NCI-H2196 (cell line): ENCODE measurements at regions not wholly inside any gene's neighbourhood (a gene's known extent, or its start where the extent isn't known, plus 50 kb on each side); places are given as distances from the start of the nearest gene placed in this dataset.
"Not testable (repeated sequence)": the region's sequence is repeated elsewhere in the genome, so short reads cannot be mapped to it uniquely, and the experiment has no call there.

Source experiments
- DNase-seq: peaks from one replicate; lab custom pipeline; 2025; ENCODE audit not compliant: unreplicated experiment; lab: John Stamatoyannopoulos, UW

DNA sequence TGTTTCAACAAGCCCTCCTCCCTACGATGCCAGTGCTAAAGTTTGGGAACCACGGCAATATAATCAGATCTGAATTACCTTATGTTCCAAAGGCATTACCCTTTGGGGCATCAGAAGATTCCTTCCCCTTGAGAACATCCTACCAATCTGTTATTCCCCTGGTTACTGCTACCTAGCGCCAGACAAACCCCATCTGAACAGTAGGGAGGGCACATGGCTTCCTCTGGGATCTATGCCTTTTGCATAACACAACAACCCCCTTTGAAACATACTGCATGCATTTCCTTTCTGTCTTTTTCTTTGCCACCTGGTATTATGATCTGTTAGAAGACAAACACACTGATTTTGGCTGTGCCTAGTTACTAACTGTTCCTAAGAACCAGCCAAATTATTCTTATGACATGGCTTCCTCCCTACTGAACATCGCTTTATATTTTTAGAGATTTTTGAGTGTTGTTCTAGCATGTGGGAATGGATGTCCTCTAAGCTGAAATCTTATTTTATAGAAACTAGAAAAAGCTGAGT is 103.9 kb upstream of the DAPK1 start:
- DNase-seq = no peak

DNA sequence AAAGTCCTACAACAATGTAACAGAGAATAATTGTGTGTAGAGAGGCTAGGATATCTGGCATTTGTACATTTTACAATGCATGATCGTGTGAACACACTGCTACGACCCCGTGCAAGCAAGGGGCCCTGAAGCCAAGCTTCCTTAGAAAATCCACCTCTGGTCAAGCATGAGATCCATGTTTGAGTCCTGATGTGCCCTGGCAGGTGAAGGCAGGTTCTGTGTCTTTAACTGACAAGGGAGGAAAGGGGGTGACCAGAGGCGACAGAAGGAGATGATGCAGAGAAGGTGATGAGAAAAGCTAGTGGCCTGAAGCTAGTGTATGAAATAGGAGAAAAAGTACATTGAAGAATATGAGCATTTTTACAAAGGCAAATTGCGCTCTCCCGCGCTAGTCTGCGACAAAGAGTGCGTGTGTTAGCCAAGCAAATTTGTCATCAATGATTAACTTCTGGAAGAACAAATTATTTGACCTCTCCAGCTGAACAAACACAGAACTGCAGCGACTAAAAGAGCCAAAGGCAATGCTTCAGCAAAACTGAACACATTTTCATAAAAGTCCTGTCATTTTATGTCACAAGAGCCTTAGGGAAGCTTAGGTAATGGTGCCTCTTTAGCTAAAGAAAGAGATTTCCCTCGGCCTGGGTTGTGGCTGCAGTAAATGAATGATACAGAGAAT is 101.7 kb upstream of the DAPK1 start:
- no peak for DNase-seq

DNA sequence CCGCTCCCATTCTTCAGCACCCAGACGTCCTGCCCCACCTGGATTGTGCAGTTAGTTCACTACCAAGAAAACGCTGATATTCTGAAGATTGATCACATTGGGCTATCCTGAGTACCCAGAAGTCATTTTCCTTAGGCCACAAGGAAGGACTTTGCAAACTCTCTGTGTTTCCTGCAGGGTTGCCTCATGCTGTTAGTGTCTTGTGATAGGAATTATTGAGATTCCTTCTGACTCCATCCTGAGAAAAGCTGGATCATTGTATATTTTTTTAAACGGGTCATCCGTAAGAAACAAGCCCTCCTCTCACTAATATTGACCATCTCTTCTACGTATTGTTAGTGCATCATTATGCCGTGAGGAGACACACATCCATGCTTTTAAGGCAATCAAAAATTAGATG is 96.0 kb upstream of the DAPK1 start:
- DNase-seq = no peak

DNA sequence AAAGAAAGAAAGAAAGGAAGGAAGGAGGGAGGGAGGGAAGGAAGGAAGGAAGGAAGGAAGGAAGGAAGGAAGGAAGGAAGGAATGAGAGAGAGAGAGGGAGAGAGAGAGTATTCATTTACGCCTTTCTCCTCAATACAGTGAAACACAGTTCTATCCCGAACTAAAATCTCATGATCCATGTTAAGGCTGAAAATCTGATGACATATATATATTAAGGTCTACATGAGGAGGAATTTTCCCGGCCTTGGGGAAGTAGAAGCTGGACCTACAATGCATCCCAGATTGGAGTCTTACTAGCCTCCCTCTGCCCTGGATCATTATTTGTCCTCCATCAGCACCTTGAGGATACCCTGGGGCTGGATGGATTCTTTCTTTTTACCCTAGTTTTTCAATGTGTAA is 95.1 kb upstream of the DAPK1 start:
- DNase-seq = no peak

DNA sequence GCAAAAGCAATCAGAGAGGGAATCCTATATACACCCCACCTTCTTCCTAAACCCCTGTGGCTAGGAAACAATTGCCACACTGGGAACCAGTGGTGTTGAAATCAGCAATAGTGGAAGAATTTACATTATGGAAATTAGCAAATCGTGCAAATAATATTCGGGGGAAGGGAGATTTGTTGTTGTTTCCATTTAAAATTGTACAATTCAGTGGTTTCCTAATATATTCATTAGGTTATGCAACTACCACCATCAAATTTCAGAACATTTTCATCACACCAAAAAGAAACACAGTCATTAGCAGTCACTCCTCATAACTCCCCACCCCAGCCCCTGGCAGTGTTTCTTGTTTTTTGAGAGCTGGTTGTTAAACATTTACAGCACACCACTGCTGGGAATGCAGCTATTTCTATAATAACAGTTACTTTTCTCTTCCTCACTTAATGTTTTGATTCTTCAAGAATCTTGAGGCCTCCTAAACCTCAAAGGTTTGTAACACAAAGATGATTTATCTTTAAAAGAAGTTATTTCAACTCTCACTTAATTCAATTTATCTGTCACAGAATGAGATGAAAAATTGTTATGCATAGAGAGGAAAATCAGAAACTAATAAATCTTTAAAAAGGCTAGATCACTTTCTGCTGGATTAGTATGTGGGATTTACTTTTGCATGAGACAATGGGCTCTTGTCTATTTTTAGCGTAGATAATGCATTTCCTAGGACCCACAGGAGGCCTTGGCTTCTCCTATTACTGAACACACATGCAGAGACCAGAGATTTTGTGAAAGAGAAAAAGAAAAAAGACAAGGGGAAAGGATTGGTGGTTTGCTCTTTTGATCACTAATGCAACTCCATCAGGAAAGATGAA is 91.8 kb upstream of the DAPK1 start:
- DNase-seq = no peak

DNA sequence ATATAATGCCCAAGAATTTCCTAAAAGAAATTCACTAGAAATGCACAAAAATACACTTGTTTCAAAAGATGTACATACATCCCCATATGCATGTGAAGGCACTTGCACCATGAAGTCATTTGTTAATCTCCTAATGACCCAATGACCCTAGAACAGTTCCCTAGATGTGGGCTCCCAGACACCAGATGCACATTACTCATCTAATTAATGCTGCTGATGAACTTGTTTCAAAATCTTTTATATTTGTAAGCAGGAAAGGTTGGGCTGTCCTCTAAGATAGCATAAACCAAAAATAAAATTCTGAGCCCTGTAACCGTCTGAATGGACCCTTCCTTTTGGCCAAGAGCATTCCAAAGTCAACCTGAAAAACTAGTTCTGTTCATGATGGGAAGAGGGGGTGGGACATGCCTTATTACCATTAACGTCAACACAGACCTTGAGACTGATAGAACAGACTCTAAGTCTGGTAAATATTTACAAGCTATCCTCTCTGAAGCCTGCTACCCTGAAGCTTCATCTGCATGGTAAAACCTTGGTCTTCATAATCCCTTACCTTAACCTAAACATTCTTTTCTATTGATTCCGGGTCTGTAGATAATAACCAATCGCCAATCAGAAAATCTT is 91.0 kb upstream of the DAPK1 start:
- DNase-seq = no peak

DNA sequence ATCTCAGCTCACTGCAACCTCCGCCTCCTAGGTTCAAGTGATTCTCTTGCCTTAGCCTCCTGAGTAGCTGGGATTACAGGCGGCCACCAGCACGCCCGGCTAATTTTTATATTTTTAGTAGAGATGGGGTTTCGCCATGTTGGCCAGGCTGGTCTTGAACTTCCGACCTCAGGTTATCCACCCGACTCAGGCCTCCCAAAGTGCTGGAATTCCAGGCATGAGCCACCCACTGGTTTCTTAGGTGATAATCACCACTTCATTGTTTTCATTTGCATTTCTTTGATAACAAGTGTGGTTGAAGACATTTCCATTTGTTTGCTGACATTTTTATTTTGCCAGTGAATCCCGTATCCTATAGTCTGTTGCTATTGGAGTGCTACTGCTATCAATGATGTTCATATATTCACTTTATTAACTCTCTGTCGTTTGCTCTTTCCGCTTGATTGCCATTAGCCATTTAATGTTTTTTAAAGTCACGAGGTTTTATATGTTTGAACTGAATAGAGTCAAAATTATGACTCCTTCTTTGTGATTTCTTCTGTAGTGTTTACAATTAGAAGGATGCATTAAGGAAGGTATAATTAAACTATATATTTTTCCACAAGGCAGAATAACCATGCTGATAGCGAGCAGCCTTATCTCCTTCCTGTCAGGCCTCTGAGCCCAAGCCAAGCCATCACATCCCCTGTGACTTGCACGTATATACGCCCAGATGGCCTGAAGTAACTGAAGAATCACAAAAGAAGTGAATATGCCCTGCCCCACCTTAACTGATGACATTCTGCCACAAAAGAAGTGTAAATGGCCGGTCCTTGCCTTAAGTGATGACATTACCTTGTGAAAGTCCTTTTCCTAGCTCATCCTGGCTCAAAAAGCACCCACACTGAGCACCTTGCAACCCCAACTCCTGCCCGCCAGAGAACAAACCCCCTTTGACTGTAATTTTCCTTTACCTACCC is 87.3 kb upstream of the DAPK1 start:
- not testable (repeated sequence) for DNase-seq

DNA sequence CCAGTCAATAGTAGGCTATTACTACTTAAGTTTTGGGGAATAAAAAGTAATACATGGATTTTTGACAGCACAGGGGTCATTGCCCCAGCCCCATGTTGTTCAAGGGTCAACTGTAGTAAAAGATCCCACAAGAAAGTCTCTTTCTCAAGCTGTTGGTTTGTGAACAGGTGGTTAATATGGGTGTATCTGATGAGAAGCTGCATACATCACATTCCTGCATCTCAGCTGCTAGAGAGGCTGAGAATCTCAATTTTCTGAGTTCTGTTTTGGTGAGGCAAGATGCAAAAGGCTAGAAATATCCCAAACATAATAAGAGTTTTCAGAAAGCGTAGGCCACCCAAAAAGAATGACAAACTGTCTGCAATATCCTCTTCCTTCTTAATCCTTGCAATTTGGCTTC is 76.8 kb upstream of the DAPK1 start:
- no peak for DNase-seq

DNA sequence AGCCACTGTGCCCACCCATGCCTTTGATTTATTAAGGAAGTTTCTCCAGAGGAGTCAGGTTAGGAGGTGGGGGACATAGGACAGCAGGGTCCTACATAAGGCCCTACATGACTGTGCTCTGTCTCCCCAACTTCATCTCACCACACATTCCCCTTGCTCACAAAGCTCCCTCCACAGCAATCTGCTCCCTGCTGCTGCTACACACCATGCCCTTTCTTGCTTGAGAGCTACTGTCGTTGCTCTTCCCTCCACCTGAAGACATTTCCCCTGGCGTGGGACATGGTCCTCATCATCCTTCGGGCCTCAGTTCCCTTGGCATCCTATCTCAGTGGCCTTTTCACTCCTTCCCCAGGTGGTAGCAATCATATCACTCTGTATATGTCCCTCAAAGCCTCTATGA is 75.9 kb upstream of the DAPK1 start:
- no peak for DNase-seq

DNA sequence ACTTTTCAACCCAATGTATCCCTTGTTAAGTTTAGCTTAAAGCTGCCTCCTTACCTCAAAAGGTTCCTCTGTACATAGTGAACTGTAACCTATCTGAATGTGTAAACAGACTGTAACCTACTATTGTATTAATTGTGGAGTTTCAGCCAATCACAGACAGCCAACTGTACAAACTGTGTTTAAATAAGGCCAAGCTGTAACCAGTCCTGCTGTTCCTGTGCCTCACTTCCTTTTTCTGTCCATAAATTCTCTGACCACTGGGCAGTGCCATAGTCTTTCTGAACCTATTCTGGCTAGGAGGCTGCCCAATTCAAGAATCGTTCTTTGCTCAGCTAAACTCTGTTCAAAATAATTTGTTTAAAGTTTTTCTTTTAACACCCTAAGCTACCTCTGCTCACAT is 74.7 kb upstream of the DAPK1 start:
- DNase-seq = no peak

DNA sequence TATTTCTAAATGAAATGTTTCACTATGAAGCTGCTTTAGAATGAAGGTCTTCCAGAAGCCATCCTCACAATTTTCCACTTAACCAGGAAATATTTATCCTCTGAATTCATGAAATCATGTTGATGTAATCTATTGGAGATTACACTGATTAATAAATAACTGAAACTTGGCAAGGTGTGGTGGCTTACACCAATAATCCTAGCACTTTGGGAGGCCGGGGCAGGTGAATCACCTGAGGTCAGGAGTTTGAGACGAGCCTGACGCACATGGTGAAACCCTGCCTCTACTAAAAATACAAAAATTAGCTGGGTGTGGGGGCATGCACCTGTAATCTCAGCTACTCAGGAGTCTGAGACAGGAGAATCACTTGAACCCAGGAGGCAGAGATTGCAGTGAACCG is 73.8 kb upstream of the DAPK1 start:
- not testable (repeated sequence) for DNase-seq

DNA sequence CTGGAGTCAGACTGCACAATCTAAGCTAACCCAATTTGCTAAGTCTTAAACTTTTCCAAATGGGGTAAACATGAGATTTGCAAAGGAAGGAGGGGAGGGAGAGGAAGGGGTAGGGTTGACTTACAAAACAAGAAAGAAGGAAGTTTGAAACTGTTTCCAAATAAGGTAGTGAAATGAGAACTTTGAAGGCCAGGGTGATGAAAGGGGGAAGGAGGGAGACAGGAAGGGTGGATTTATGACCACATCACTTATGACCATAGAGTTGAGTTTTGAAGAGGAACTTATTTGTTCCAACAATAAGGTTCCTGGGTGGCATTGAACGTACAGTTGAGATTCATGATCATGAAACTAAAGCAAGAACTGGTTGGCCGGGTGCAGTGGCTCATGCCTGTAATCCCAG is 72.5 kb upstream of the DAPK1 start:
- DNase-seq = no peak

DNA sequence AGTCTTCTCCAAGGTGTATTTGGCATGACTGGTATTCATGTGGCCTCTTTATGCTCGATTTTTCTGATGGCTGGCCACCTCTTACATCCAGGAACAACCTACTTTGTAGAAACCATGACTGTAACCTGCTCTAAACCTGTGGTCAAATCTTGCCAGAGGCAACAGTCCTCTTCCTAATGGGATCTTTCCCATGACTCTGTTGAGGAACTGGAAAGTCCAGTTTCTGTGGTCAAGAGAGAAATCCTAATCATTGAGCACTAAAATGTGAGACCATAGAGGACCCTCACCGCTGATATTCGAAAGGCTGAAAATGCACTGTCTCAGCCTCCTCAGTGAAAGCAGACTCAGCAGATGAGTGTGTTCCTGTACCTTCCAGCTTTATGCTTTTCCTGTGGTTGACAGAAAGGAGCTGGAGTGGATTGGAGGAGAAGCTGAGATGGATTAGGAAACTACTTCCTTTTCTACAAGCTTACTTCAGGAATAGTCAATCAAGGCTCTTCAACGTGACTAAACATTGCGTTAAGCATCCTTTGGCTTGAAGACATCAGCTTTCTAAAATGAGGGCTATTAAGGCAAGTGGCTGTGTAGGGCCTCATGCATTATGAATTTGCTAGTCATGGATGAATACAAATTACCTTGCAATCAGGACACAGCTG is 69.7 kb upstream of the DAPK1 start:
- DNase-seq = no peak

DNA sequence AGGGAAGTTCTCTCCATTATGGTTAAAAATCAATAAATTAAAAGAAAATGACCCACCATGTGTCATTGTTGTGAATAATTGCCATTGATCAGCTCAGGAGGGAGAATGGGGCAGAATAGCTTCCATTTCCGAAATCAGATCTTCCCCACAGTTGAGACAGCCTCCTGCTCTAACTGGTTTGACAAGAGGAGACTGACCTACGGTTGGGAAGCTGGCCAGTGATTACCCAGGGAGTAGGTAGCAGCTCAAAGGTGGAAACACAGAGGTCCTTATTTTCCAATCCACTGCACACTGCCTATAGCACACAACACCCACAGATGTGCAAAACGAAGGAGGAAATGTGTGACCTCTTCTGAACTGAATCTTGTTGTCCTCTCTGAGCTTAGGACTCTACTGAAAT is 69.0 kb upstream of the DAPK1 start:
- DNase-seq = no peak

DNA sequence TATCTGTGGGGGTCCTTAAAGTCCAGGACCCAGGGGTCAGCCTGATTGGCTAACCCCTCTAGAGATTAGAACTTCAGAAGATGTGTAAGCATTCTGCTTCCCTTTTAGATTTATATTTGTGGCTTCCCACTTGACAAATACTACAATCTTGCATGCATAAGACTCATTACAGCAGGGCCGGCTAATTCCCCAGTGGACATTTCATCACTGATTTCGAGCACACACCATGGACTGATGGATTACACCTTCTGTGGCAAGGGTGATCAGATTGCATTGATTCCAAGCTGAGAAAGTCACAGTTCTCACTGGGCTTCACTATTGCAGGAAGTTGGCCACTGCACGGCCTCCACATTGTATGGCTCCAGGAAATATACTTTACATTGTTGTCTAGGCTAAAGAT is 65.8 kb upstream of the DAPK1 start:
- DNase-seq = no peak

DNA sequence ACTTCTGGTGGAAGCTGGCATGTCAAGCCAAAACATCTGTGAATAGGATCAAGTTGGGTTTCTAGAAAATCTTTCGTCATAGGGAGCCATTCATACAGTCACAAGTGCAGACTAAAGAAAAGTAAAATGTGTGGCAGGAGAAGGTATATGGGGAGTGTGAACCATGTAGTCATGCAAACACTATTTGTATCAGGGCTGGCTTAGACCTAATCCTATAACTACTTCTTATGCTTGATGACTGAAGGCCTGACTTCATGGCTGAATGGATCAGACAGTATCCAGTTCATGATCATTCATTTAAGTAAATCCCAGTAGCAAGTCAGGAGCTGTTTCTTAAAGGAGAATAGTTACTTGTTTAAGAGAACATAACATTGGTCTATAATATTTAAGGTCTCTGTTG is 63.8 kb upstream of the DAPK1 start:
- no peak for DNase-seq

DNA sequence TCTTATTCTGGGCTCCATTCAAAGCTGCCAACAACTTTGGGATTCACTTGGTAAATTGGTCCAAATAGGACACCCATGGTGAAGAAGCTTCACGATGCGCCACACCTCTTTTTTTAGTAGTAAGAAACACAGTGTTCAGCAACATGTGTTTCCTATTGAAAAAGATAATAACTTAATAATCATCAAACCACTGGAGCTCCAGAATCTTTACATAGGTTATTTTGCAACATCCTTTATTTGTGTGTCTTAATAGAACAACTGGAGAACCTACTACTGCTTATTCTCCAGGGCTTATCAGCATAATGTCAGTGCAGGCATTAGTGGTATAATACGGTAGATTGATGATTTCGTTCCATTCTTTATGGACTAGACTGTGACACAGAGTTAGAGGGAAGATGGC is 63.3 kb upstream of the DAPK1 start:
- no peak for DNase-seq

DNA sequence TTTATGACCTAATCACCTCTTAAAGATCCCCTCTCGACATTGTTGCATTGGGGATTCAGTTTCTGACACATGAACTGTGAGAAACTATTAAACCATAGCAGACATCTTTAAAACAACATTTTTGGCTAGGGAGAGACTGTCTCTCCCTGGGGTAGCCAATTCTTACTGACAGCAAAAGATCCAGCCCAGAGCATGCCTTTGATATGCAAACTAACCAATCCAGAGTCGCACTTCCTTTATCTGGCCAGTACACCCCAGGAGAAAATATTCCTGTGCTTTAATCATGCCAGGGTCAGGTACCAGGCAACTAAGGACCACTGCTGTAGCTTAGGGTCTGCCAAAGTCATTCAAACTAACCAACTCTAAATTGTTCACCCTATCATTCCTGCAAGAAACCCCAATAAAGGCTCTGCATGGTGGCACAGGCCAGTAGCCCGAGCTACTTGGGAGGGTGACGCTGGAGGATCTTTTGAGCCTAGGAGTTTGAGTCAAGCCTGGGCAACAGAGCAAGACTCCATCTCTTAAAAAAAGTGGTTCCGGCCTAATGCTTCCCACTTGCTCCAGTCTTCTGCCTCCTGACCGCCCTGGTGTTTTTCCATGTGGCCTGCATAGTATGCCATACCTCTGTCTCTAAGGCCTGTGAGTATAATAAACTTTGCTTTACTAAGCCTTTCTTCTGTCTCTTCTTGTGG is 62.3 kb upstream of the DAPK1 start:
- no peak for DNase-seq

DNA sequence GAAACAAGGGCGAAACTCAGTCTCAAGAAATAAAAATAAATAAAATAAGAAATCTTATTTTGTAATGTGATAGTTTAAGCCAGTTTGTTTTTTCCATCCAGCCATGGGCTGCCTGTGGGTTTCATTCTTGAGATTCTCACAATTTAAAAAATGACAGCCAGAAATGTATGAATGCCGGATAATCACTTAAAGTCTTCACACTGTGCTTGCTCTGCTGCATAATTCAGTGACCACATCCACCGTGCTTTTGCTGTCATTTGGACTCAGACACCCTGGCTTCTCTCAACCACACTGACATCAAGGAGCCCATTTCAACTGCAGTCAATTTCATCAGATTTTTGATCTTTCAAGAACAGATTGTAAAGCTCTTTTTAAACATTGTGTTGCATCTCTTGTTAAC is 61.0 kb upstream of the DAPK1 start:
- no peak for DNase-seq

DNA sequence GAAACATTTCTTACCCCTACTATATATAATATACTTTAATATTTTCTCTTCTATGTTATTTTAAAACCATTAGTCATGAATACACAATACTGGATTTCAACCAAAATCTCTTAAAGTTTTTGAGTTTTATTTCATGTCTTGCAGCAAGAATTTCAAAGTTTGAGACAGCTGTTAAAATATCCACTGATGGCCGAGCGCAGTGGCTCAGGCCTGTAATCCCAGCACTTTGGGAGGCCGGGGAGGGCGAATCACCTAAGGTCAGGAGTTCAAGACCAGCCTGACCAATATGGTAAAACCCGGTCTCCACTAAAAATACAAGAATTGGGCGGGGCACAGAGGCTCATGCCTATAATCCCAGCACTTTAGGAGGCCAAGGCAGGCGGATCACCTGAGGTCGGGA is 59.7 kb upstream of the DAPK1 start:
- no peak for DNase-seq
